Osteocyte (in vitro differentiated cells): ENCODE measurements at regions not wholly inside any gene's neighbourhood (a gene's known extent, or its start where the extent isn't known, plus 50 kb on each side); places are given as distances from the start of the nearest gene placed in this dataset.

ENCODE experiments used
- DNase-seq: peaks from one replicate; pipeline ENCODE4 v3.0.0; 2021; ENCODE audit warnings: mixed read lengths; ENCODE audit not compliant: unreplicated experiment; ENCODE audit errors: extremely low spot score
- H3K27ac Mint-ChIP-seq: one replicate; pipeline ENCODE4 v1.8.0; 2021; ENCODE audit warnings: mild to moderate bottlenecking, mixed read lengths; ENCODE audit not compliant: unreplicated experiment
- H3K27me3 Mint-ChIP-seq: one replicate; pipeline ENCODE4 v1.8.0; 2021; ENCODE audit warnings: mixed read lengths; ENCODE audit not compliant: unreplicated experiment
- H3K36me3 Mint-ChIP-seq: one replicate; pipeline ENCODE4 v1.8.0; 2021; ENCODE audit warnings: mixed read lengths; ENCODE audit not compliant: unreplicated experiment
- H3K4me1 Mint-ChIP-seq: one replicate; pipeline ENCODE4 v1.8.0; 2021; ENCODE audit warnings: mixed read lengths; ENCODE audit not compliant: unreplicated experiment
- H3K4me3 Mint-ChIP-seq: one replicate; pipeline ENCODE4 v1.8.0; 2021; ENCODE audit warnings: mild to moderate bottlenecking, moderate library complexity, mixed read lengths; ENCODE audit not compliant: unreplicated experiment
- H3K9me3 Mint-ChIP-seq: one replicate; pipeline ENCODE4 v1.8.0; 2021; ENCODE audit warnings: mixed read lengths; ENCODE audit not compliant: unreplicated experiment
- CTCF ChIP-seq: fragments of 200-600 bp; sonication (generic); IDR thresholded peaks from 2 replicates; pipeline ENCODE4 v1.5.0; 2021; ENCODE audit warnings: antibody characterized with exemption, mild to moderate bottlenecking, moderate library complexity

GRCh38 chr4:166535865-166536264 is 662.8 kb downstream of the TLL1 start:
- Mint-ChIP-seq H3K4me1 (no peaks in the 10 kb centered on the region), H3K9me3 (no peaks in the 10 kb centered on the region), H3K27ac (no peak overlapping the region), H3K27me3 (peaks cover 16% of the 10 kb centered on the region), H3K4me3 (no peak overlapping the region), H3K36me3 (no peaks in the 10 kb centered on the region)
- no peak for TF ChIP-seq CTCF
- DNase-seq = no peak

GRCh38 chr4:166538491-166539005 is 665.5 kb downstream of the TLL1 start:
- H3K4me1 Mint-ChIP-seq = no peaks in the 10 kb centered on the region
- DNase-seq = no peak

GRCh38 chr4:166546009-166546408 is 673.0 kb downstream of the TLL1 start:
- Mint-ChIP-seq H3K27ac (no peak overlapping the region), H3K27me3 (peaks cover 22% of the 10 kb centered on the region), H3K36me3 (no peaks in the 10 kb centered on the region), H3K4me1 (no peaks in the 10 kb centered on the region), H3K4me3 (no peak overlapping the region), H3K9me3 (no peaks in the 10 kb centered on the region)
- TF ChIP-seq CTCF = no peak
- DNase-seq = no peak

More at GRCh38 chr4:166538491-166539005, 665.5 kb downstream of the TLL1 start:
- no peaks in the 10 kb centered on the region for H3K9me3 Mint-ChIP-seq
- H3K4me3 Mint-ChIP-seq = no peak overlapping the region
- H3K27ac Mint-ChIP-seq = no peak overlapping the region
- no peaks in the 10 kb centered on the region for H3K36me3 Mint-ChIP-seq
- TF ChIP-seq CTCF = no peak
- peaks cover 15% of the 10 kb centered on the region for H3K27me3 Mint-ChIP-seq

- DNase-seq = no peak
- Mint-ChIP-seq H3K9me3 (no peaks in the 10 kb centered on the region), H3K4me1 (no peaks in the 10 kb centered on the region), H3K27me3 (no peaks in the 10 kb centered on the region), H3K4me3 (no peak overlapping the region), H3K36me3 (no peaks in the 10 kb centered on the region), H3K27ac (no peak overlapping the region)
- no peak for TF ChIP-seq CTCF
Observed at GRCh38 chr4:166577639-166578038, 656.7 kb downstream of the SPOCK3 start.

- H3K4me1 Mint-ChIP-seq = no peaks in the 10 kb centered on the region
- peaks cover 24% of the 10 kb centered on the region for H3K27me3 Mint-ChIP-seq
- no peak overlapping the region for H3K4me3 Mint-ChIP-seq
Observed at GRCh38 chr4:166585491-166585890, 648.8 kb downstream of the SPOCK3 start.

More at GRCh38 chr4:166585491-166585890, 648.8 kb downstream of the SPOCK3 start:
- DNase-seq = no peak
- Mint-ChIP-seq H3K9me3 (no peaks in the 10 kb centered on the region), H3K27ac (no peak overlapping the region), H3K36me3 (no peaks in the 10 kb centered on the region)
- TF ChIP-seq CTCF = no peak
